K562 (cell line): ENCODE measurements at regions not wholly inside any gene's neighbourhood (a gene's known extent, or its start where the extent isn't known, plus 50 kb on each side); places are given as distances from the start of the nearest gene placed in this dataset.

Experiments used
- ATAC-seq: fragments of 200-7000 bp; cut with Tn5 transposase; 3 replicates; pipeline ENCODE4 v1.9.1; 2020; ENCODE audit warnings: moderate library complexity
- BruUV-seq: library from RNA; stranded (reverse); fragments of 400-500 nt; replicated peaks from 2 replicates; lab custom pipeline; 2021; lab: Mats Ljungman, UMichigan
- CTCF ChIA-PET: fragments of 300-600 bp; formaldehyde crosslinking; extraction: SDS; loops from one replicate; lab custom pipeline; 2021; ENCODE audit warnings: low intra/inter-chr PET ratio; lab: Yijun Ruan, JAX
- POLR2A ChIA-PET: fragments of 300-600, 350-650 bp; sonication (Branson Sonifier 250); formaldehyde crosslinking; extraction: SDS; loops from one replicate; lab custom pipeline; 2021; ENCODE audit warnings: antibody characterized with exemption, inconsistent platforms; lab: Yijun Ruan, JAX
- DNase-seq, 4 experiments: peaks; one replicate each; pipeline versions ENCODE4 v3.0.0 to v3.0.0-alpha.2; 2011 to 2018; ENCODE audit warnings: low spot score in 3 of 4, mixed read lengths in 3 of 4; ENCODE audit errors: extremely low read depth in 1 of 4
- FAIRE-seq: peaks from 2 replicates; lab custom pipeline; 2011; peaks lifted over from hg19 to GRCh38; lab: Jason Lieb, UNC
- H2AFZ ChIP-seq: 2 replicates; pipeline ENCODE4 v1.6.0; 2011; ENCODE audit warnings: low read depth, low read length, control low read depth, inconsistent platforms
- H3K27ac ChIP-seq: fragments of 200-600 bp; 3 replicates; pipeline ENCODE4 v1.8.0; 2011; ENCODE audit warnings: low read depth, mild to moderate bottlenecking, control low read depth, inconsistent platforms, low read length, moderate library complexity, mixed read lengths; ENCODE audit errors: extremely low read depth
- H3K27me3 ChIP-seq, 2 experiments: fragments of 300-600 bp in 1 of 2; 2 replicates in 1 of 2; 3 replicates in 1 of 2; pipeline versions ENCODE4 v1.6.0 to v1.8.0; 2011; ENCODE audit warnings: inconsistent platforms in 2 of 2, low read length in 2 of 2, mild to moderate bottlenecking in 1 of 2, mixed read lengths in 1 of 2, moderate library complexity in 1 of 2; ENCODE audit not compliant: control insufficient read depth in 2 of 2, insufficient read depth in 2 of 2
- H3K36me3 ChIP-seq: fragments of 300-600 bp; 3 replicates; pipeline ENCODE4 v1.8.0; 2011; ENCODE audit warnings: mild to moderate bottlenecking, low read length, inconsistent platforms; ENCODE audit not compliant: control insufficient read depth, insufficient read depth
- H3K4me1 ChIP-seq, 2 experiments: fragments of 200-600 bp in 1 of 2; replicated peaks in 1 of 2; 2 replicates in 1 of 2; 3 replicates in 1 of 2; pipeline versions ENCODE4 v1.5.1 to v1.8.0; 2011; ENCODE audit warnings: inconsistent platforms in 2 of 2, low read length in 2 of 2, mild to moderate bottlenecking in 1 of 2, mixed read lengths in 1 of 2, moderate library complexity in 1 of 2; ENCODE audit not compliant: control insufficient read depth in 2 of 2, insufficient read depth in 2 of 2
- H3K4me2 ChIP-seq: 2 replicates; pipeline ENCODE4 v1.6.1; 2011; ENCODE audit warnings: low read length, control low read depth, inconsistent platforms, mixed read lengths; ENCODE audit not compliant: insufficient read depth
- H3K4me3 ChIP-seq: fragments of 200-600 bp; sonication (generic), shearing (Covaris generic); 2 replicates; pipeline ENCODE4 v1.5.1; 2016; ENCODE audit warnings: control low read depth, inconsistent platforms
- H3K79me2 ChIP-seq: fragments of 200-600 bp; 3 replicates; pipeline ENCODE4 v1.8.0; 2011; ENCODE audit warnings: low read length, inconsistent platforms; ENCODE audit not compliant: control insufficient read depth, insufficient read depth
- H3K9ac ChIP-seq, 2 experiments: 2 replicates each; pipeline versions ENCODE4 v1.6.0 to v1.6.1; 2011; ENCODE audit warnings: low read depth in 2 of 2, low read length in 2 of 2, control low read depth in 1 of 2, inconsistent platforms in 1 of 2, mild to moderate bottlenecking in 1 of 2, mixed read lengths in 1 of 2; ENCODE audit not compliant: insufficient read depth in 1 of 2
- H3K9me1 ChIP-seq: one replicate; pipeline ENCODE4 v1.6.0; 2011; ENCODE audit warnings: inconsistent platforms, mild to moderate bottlenecking, low read length, moderate library complexity; ENCODE audit not compliant: control insufficient read depth, insufficient read depth
- H3K9me3 ChIP-seq: replicated peaks from 2 replicates; pipeline ENCODE4 v1.5.1; 2011; ENCODE audit warnings: low read depth, low read length, inconsistent platforms; ENCODE audit not compliant: control insufficient read depth, insufficient read depth
- H4K20me1 ChIP-seq: replicated peaks from 2 replicates; pipeline ENCODE4 v1.6.1; 2011; ENCODE audit warnings: low read length, inconsistent platforms, mixed read lengths; ENCODE audit not compliant: control insufficient read depth, insufficient read depth
- BCOR ChIP-seq: fragments of 450-650 bp; IDR thresholded peaks from 2 replicates; pipeline ENCODE4 v1.6.1; 2016
- BMI1 ChIP-seq: fragments of 150-350 bp; IDR thresholded peaks from 2 replicates; pipeline ENCODE4 v1.6.1; 2014; ENCODE audit warnings: low read length
- GTF2A2 ChIP-seq: IDR thresholded peaks from 2 replicates; pipeline ENCODE4 v1.6.1; 2016; ENCODE audit warnings: mild to moderate bottlenecking, missing genetic modification characterization, missing compliant biosample characterization
- HNRNPLL ChIP-seq: fragments of 200-400 bp; formaldehyde crosslinking; IDR thresholded peaks from 2 replicates; pipeline ENCODE4 v1.6.1; 2017; ENCODE audit warnings: low read length, low read depth, mild to moderate bottlenecking; ENCODE audit not compliant: poor library complexity, severe bottlenecking
- KAT7 ChIP-seq: sonication (generic); formaldehyde crosslinking; IDR thresholded peaks from 2 replicates; pipeline ENCODE4 v1.8.0; 2022; ENCODE audit warnings: missing genetic modification reagents, mild to moderate bottlenecking, borderline replicate concordance
- PHF21A ChIP-seq: fragments of 450-650 bp; IDR thresholded peaks from 2 replicates; pipeline ENCODE4 v1.6.1; 2017; ENCODE audit warnings: low read depth, borderline replicate concordance
- TAF15 ChIP-seq: fragments of 200-400 bp; formaldehyde crosslinking; IDR thresholded peaks from 2 replicates; pipeline ENCODE4 v1.6.1; 2017; ENCODE audit warnings: mild to moderate bottlenecking, low read depth, low read length, moderate library complexity
- TBP ChIP-seq: optimal IDR thresholded peaks from 2 replicates; pipeline ENCODE3; 2011; ENCODE audit warnings: low read depth, low read length, improper control_type of control experiment
- ZNF224 ChIP-seq: sonication (generic); formaldehyde crosslinking; IDR thresholded peaks from 2 replicates; pipeline ENCODE4 v1.8.0; 2022; ENCODE audit warnings: mild to moderate bottlenecking, missing genetic modification reagents
- ZNF324 ChIP-seq: fragments of 250-450 bp; sonication (Bioruptor Pico); IDR thresholded peaks from 2 replicates; pipeline ENCODE4 v1.4.0; 2020; ENCODE audit warnings: mild to moderate bottlenecking
- WGBS: fragments of 100-300 bp; shearing (Covaris generic); methylation state at CpG from one replicate; pipeline ENCODE4 v1.1.6; 2016; ENCODE audit warnings: low coverage, mixed read lengths; ENCODE audit not compliant: insufficient coverage; ENCODE audit errors: missing lambda C conversion rate; 5-methylcytosine and 5-hydroxymethylcytosine counted together
- in situ Hi-C: fragments of 300-500 bp; cut with MboI; formaldehyde crosslinking; loops from 4 replicates; pipeline ENCODE4 v1.15.0; 2018; ENCODE audit warnings: inconsistent platforms, mixed read lengths
- intact Hi-C: fragments of 100-400 bp; cut with micrococcal nuclease; formaldehyde crosslinking; loops from 2 replicates; pipeline ENCODE4 v1.14.2; 2022
- TF ChIP-seq, protein P1 (sequence below): fragments of 250-450 bp; sonication (Bioruptor Pico); IDR thresholded peaks from 2 replicates; pipeline ENCODE4 v1.5.0; 2020; ENCODE audit warnings: mild to moderate bottlenecking, borderline replicate concordance
- TF ChIP-seq, protein P2 (sequence below): fragments of 450-650 bp; formaldehyde crosslinking; IDR thresholded peaks from 2 replicates; pipeline ENCODE4 v1.4.0; 2020; ENCODE audit warnings: mild to moderate bottlenecking, moderate library complexity

DNA sequence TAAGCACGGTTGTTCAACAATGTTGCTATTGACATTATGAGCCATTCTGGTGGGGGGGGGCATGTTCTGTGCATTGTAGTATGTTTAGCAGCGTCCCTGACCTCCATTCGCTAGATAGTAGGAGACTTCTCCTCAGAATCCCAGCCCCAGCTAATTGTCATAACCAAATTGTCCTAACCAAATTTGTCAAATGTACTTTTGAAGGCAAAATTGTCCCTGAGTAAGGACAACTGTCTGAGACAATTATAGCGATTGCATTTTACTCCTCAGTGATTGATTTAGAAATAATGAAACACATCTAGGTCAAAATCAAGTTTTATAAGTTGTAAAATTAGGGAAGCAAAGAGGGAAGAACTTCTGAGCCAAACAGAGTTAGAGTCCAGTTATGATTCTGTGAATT lies 541.8 kb upstream of the CHORDC1 start (continued):
- TF ChIP-seq, protein P1, sequence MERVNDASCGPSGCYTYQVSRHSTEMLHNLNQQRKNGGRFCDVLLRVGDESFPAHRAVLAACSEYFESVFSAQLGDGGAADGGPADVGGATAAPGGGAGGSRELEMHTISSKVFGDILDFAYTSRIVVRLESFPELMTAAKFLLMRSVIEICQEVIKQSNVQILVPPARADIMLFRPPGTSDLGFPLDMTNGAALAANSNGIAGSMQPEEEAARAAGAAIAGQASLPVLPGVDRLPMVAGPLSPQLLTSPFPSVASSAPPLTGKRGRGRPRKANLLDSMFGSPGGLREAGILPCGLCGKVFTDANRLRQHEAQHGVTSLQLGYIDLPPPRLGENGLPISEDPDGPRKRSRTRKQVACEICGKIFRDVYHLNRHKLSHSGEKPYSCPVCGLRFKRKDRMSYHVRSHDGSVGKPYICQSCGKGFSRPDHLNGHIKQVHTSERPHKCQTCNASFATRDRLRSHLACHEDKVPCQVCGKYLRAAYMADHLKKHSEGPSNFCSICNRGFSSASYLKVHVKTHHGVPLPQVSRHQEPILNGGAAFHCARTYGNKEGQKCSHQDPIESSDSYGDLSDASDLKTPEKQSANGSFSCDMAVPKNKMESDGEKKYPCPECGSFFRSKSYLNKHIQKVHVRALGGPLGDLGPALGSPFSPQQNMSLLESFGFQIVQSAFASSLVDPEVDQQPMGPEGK (CRISPR knock-in tag): no peak
- TF ChIP-seq ZNF324 (CRISPR knock-in tag): no peak
- TF ChIP-seq BCOR: no peak
- TF ChIP-seq TBP: no peak
- no peak for TF ChIP-seq HNRNPLL
- no peak for TF ChIP-seq KAT7 (CRISPR knock-in tag)
- no peak for TF ChIP-seq PHF21A
- TF ChIP-seq GTF2A2: no peak

DNA sequence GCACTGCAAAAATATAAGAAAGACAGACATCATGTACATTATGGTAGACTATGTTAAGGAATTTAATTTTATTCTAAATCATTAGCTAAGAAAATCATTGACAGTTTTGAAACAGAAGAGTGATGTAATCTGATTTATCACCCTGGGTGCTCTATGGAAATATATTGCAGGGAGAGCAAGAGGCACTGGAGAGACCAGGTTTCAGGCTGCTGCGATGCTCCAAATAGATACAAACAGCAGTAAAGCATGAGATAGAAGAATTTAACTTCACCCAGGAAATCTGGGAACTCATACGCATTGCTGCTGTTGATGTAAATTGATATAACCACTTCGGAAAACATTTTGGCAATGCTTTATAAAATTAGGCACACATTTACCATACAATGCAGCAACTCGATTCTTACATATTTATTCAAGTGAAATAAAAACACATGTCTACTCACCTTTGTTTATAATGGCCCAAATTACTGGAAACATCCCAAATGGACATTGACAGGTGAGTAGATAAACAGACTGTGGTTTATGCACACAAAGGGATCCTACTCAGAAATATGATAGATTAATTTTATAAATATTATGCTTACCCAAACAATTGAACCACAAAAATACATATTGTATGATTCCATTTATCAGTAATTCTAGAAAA lies 535.1 kb upstream of the CHORDC1 start:
- H3K27me3 ChIP-seq: no peaks in the 10 kb centered on the region
- FAIRE-seq (no peak), ATAC-seq (no peak), DNase-seq (no peak)
- no peak overlapping the region for H3K27ac ChIP-seq
- 2% methylated on average over 4 of the region's 4 CpGs for WGBS
- H3K4me2 ChIP-seq: no peak overlapping the region
- H3K9me3 ChIP-seq: no peaks in the 10 kb centered on the region; the same call in none of the 2 replicates
- no peaks in the 10 kb centered on the region for H3K36me3 ChIP-seq
- no peaks in the 10 kb centered on the region for H3K4me1 ChIP-seq
- no peak overlapping the region for H3K4me3 ChIP-seq
- in situ Hi-C loops: no loop called here
- H2AFZ ChIP-seq: no peak overlapping the region
- no peaks in the 10 kb centered on the region for H4K20me1 ChIP-seq
- no peaks in the 10 kb centered on the region for H3K9me1 ChIP-seq
- H3K9ac ChIP-seq: no peak overlapping the region
- BruUV-seq: no TSS peak
- POLR2A ChIA-PET: no interaction called here
- H3K79me2 ChIP-seq: no peaks in the 10 kb centered on the region
- CTCF ChIA-PET: no interaction called here
- TF ChIP-seq TAF15: no peak
- TF ChIP-seq, protein P2, sequence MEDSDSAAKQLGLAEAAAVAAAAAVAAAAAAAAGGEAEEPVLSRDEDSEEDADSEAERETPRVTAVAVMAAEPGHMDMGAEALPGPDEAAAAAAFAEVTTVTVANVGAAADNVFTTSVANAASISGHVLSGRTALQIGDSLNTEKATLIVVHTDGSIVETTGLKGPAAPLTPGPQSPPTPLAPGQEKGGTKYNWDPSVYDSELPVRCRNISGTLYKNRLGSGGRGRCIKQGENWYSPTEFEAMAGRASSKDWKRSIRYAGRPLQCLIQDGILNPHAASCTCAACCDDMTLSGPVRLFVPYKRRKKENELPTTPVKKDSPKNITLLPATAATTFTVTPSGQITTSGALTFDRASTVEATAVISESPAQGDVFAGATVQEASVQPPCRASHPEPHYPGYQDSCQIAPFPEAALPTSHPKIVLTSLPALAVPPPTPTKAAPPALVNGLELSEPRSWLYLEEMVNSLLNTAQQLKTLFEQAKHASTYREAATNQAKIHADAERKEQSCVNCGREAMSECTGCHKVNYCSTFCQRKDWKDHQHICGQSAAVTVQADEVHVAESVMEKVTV (CRISPR knock-in tag): no peak
- TF ChIP-seq BMI1: no peak
- no peak for TF ChIP-seq ZNF224 (CRISPR knock-in tag)
- TF ChIP-seq, all 486 proteins: peak for 0
- intact Hi-C loops: no loop called here
